Astrocyte of the cerebellum (primary cell): ENCODE measurements at regions not wholly inside any gene's neighbourhood (a gene's known extent, or its start where the extent isn't known, plus 50 kb on each side); places are given as distances from the start of the nearest gene placed in this dataset.

Experiments
- DNase-seq: peaks from one replicate; pipeline ENCODE4 v3.0.0-alpha.2; 2011; ENCODE audit warnings: low read depth
- H3K4me3 ChIP-seq: 2 replicates; pipeline ENCODE4 v1.5.1; 2011; ENCODE audit warnings: mild to moderate bottlenecking, low read depth, low read length, moderate library complexity
- CTCF ChIP-seq: IDR thresholded peaks from 2 replicates; pipeline ENCODE4 v1.5.1; 2012; ENCODE audit warnings: low read length, low read depth, moderate library complexity, mild to moderate bottlenecking; ENCODE audit errors: missing control alignments
- in situ Hi-C: cut with HindIII; loops from 2 replicates; pipeline ENCODE4 v1.10.0; 2017; ENCODE audit warnings: low sequenced_read_pairs

GRCh38 chr10:62453274-62453673 lies 79.1 kb downstream of the ZNF365 start:
- in situ Hi-C loops: no loop called here
- TF ChIP-seq CTCF: no peak
- no peak overlapping the region for H3K4me3 ChIP-seq
- no peak for DNase-seq

GRCh38 chr10:62454687-62455397 lies 80.7 kb downstream of the ZNF365 start:
- no peak for DNase-seq

GRCh38 chr10:62456611-62457101 lies 82.5 kb downstream of the ZNF365 start:
- DNase-seq: no peak
- TF ChIP-seq CTCF: no peak
- H3K4me3 ChIP-seq: no peak overlapping the region
- in situ Hi-C loops: no loop called here

More at GRCh38 chr10:62454687-62455397, 80.7 kb downstream of the ZNF365 start:
- no peak for TF ChIP-seq CTCF
- H3K4me3 ChIP-seq: no peak overlapping the region
- in situ Hi-C loops: no loop called here

GRCh38 chr10:62457196-62457595 lies 83.0 kb downstream of the ZNF365 start:
- no peak for DNase-seq
- no peak overlapping the region for H3K4me3 ChIP-seq
- in situ Hi-C loops: no loop called here
- no peak for TF ChIP-seq CTCF

- H3K4me3 ChIP-seq: no peak overlapping the region
- in situ Hi-C loops: no loop called here
- TF ChIP-seq CTCF: no peak
- DNase-seq: no peak
These were observed 83.4 kb downstream of the ZNF365 start for GRCh38 chr10:62457598-62457997.

- no peak for DNase-seq
- H3K4me3 ChIP-seq: no peak overlapping the region
- in situ Hi-C loops: no loop called here
- no peak for TF ChIP-seq CTCF
These were observed 84.9 kb downstream of the ZNF365 start for GRCh38 chr10:62459072-62459471.
